Neural cell (in vitro differentiated cells): ENCODE measurements at regions not wholly inside any gene's neighbourhood (a gene's known extent, or its start where the extent isn't known, plus 50 kb on each side); places are given as distances from the start of the nearest gene placed in this dataset.
A peak's percentile ranks its signal among the peaks of the same experiment; 100 is the strongest.

ENCODE experiments used
- H2AFZ ChIP-seq: fragments of 200-600, 300-800 bp; sonication (generic), shearing (Covaris generic); 2 replicates; pipeline ENCODE4 v1.6.0; 2014; ENCODE audit warnings: low read depth, mild to moderate bottlenecking, antibody characterized with exemption, low read length, moderate library complexity
- H3F3A ChIP-seq: fragments of 200-600 bp; shearing (Covaris generic); 2 replicates; pipeline ENCODE4 v1.6.1; 2016; ENCODE audit warnings: mild to moderate bottlenecking, moderate library complexity, mixed read lengths, antibody characterized with exemption, low read length; ENCODE audit not compliant: insufficient read depth, poor library complexity, severe bottlenecking
- H3K27ac ChIP-seq: fragments of 200-600, 300-800 bp; sonication (generic), shearing (Covaris generic); 2 replicates; pipeline ENCODE4 v1.5.1; 2014; ENCODE audit warnings: mild to moderate bottlenecking, low read length, moderate library complexity
- H3K27me3 ChIP-seq: fragments of 300-800, 200-600 bp; sonication (generic), shearing (Covaris generic); 2 replicates; pipeline ENCODE4 v1.6.0; 2014; ENCODE audit warnings: mild to moderate bottlenecking, low read depth, low read length, moderate library complexity; ENCODE audit not compliant: insufficient read depth
- H3K36me3 ChIP-seq: fragments of 300-800, 200-600 bp; sonication (generic), shearing (Covaris generic); 2 replicates; pipeline ENCODE4 v1.5.1; 2014; ENCODE audit warnings: mild to moderate bottlenecking, antibody characterized with exemption, low read length, moderate library complexity; ENCODE audit not compliant: insufficient read depth
- H3K4me2 ChIP-seq: fragments of 300-800, 200-600 bp; sonication (generic), shearing (Covaris generic); 2 replicates; pipeline ENCODE4 v1.6.0; 2014; ENCODE audit warnings: mild to moderate bottlenecking, low read length
- H3K4me3 ChIP-seq: fragments of 300-800, 200-600 bp; sonication (generic), shearing (Covaris generic); 2 replicates; pipeline ENCODE4 v1.5.1; 2014; ENCODE audit warnings: mild to moderate bottlenecking, low read length, moderate library complexity
- H3K79me2 ChIP-seq: fragments of 200-600 bp; shearing (Covaris generic); replicated peaks from 2 replicates; pipeline ENCODE4 v1.6.0; 2014; ENCODE audit warnings: mild to moderate bottlenecking, low read length, moderate library complexity; ENCODE audit not compliant: insufficient read depth
- H3K9ac ChIP-seq: fragments of 300-800, 200-600 bp; sonication (generic), shearing (Covaris generic); 2 replicates; pipeline ENCODE4 v1.6.1; 2016; ENCODE audit warnings: mild to moderate bottlenecking, low read length, mixed read lengths
- H3K9me2 ChIP-seq: fragments of 200-600 bp; shearing (Covaris generic); 2 replicates; pipeline ENCODE4 v1.6.1; 2016; ENCODE audit warnings: mild to moderate bottlenecking, low read length, mixed read lengths; ENCODE audit not compliant: insufficient read depth
- H3K9me3 ChIP-seq: fragments of 200-600, 300-800 bp; sonication (generic), shearing (Covaris generic); 2 replicates; pipeline ENCODE4 v1.6.1; 2016; ENCODE audit warnings: mild to moderate bottlenecking, mixed run types, low read length, moderate library complexity, mixed read lengths
- H4K20me1 ChIP-seq: fragments of 200-600 bp; shearing (Covaris generic); 2 replicates; pipeline ENCODE4 v1.6.1; 2016; ENCODE audit warnings: mild to moderate bottlenecking, mixed run types; ENCODE audit not compliant: insufficient read depth
- CTCF ChIP-seq: fragments of 450-650 bp; IDR thresholded peaks from 2 replicates; pipeline ENCODE4 v1.5.1; 2014; ENCODE audit warnings: antibody characterized with exemption, mild to moderate bottlenecking, moderate library complexity; ENCODE audit not compliant: poor library complexity, severe bottlenecking
- EP300 ChIP-seq: fragments of 450-650 bp; conservative IDR thresholded peaks from 2 replicates; pipeline ENCODE4 v1.6.1; 2014; ENCODE audit warnings: antibody characterized with exemption, mild to moderate bottlenecking, moderate library complexity; ENCODE audit not compliant: poor library complexity, severe bottlenecking
- EZH2 ChIP-seq: fragments of 200-600, 300-800 bp; shearing (Covaris generic), sonication (generic); IDR thresholded peaks from 2 replicates; pipeline ENCODE4 v1.6.1; 2014; ENCODE audit warnings: antibody characterized with exemption, low read length, borderline replicate concordance, mild to moderate bottlenecking; ENCODE audit not compliant: insufficient read depth, poor library complexity, severe bottlenecking
- MXI1 ChIP-seq: fragments of 450-650 bp; conservative IDR thresholded peaks from 2 replicates; pipeline ENCODE4 v1.6.1; 2014; ENCODE audit warnings: antibody characterized with exemption, mild to moderate bottlenecking; ENCODE audit not compliant: poor library complexity, severe bottlenecking
- POLR2AphosphoS5 ChIP-seq: IDR thresholded peaks from 2 replicates; pipeline ENCODE4 v1.6.1; 2012
- RAD21 ChIP-seq: fragments of 450-650 bp; conservative IDR thresholded peaks from 2 replicates; pipeline ENCODE4 v1.6.1; 2014; ENCODE audit warnings: antibody characterized with exemption, mild to moderate bottlenecking, moderate library complexity
- REST ChIP-seq: IDR thresholded peaks from 2 replicates; pipeline ENCODE4 v1.6.1; 2012; ENCODE audit warnings: borderline replicate concordance
- SMC3 ChIP-seq: fragments of 450-650 bp; conservative IDR thresholded peaks from 2 replicates; pipeline ENCODE4 v1.6.1; 2014; ENCODE audit warnings: antibody characterized with exemption, mild to moderate bottlenecking, moderate library complexity; ENCODE audit not compliant: poor library complexity
- TAF1 ChIP-seq: IDR thresholded peaks from 2 replicates; pipeline ENCODE4 v1.6.1; 2012; ENCODE audit warnings: low read depth

- Histone ChIP-seq H3K27me3 (no peaks in the 10 kb centered on the region), H3K79me2 (no peaks in the 10 kb centered on the region), H3K4me3 (no peak overlapping the region), H3K9me2 (no peaks in the 10 kb centered on the region), H3K36me3 (no peaks in the 10 kb centered on the region), H3F3A (no peaks in the 10 kb centered on the region), H3K9me3 (no peaks in the 10 kb centered on the region), H3K4me2 (no peak overlapping the region), H3K27ac (no peak overlapping the region), H3K9ac (no peak overlapping the region), H2AFZ (no peak overlapping the region), H4K20me1 (no peaks in the 10 kb centered on the region)
- TF ChIP-seq EZH2: no peak
- no peak for TF ChIP-seq CTCF
- TF ChIP-seq MXI1: no peak
- TF ChIP-seq EP300: peak; percentile 94
- TF ChIP-seq POLR2AphosphoS5: peak; percentile 59
- no peak for TF ChIP-seq RAD21
These were observed 309.9 kb downstream of the NKX6-1 start for GRCh38 chr4:84189144-84189543.

DNA sequence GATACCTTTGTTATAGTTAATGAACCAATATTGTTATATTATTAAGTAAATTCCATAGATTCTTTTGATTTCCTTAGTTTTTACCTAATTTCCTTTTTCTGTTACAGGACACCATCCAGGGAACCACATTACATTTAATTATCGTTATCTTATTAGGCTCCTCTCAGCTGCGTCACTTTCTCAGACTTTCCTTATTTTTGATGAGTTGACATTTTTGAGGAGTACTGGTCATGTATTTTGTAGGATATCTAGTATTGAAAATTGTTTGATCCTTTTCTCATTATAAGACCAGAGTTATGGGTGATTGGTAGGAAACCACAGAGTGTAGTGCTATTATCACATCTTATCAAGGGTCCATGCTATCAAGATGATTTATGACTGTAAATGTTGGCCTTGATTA lies 319.7 kb downstream of the NKX6-1 start:
- Histone ChIP-seq H4K20me1 (no peaks in the 10 kb centered on the region), H2AFZ (no peak overlapping the region), H3K27ac (no peak overlapping the region), H3K9me2 (no peaks in the 10 kb centered on the region), H3K36me3 (no peaks in the 10 kb centered on the region), H3K9me3 (no peaks in the 10 kb centered on the region), H3K4me3 (no peak overlapping the region), H3K9ac (no peak overlapping the region), H3F3A (no peaks in the 10 kb centered on the region), H3K79me2 (no peaks in the 10 kb centered on the region), H3K27me3 (no peaks in the 10 kb centered on the region), H3K4me2 (no peak overlapping the region)
- no peak for TF ChIP-seq SMC3
- no peak for TF ChIP-seq RAD21
- TF ChIP-seq TAF1: no peak
- no peak for TF ChIP-seq REST
- no peak for TF ChIP-seq CTCF
